HEK293 (cell line): ENCODE measurements at regions not wholly inside any gene's neighbourhood (a gene's known extent, or its start where the extent isn't known, plus 50 kb on each side); places are given as distances from the start of the nearest gene placed in this dataset.
A peak's percentile ranks its signal among the peaks of the same experiment; 100 is the strongest.

Source experiments
- CTCF ChIA-PET: fragments of 350-600 bp; formaldehyde crosslinking; extraction: SDS; loops from one replicate; lab custom pipeline; 2021; ENCODE audit warnings: antibody characterized with exemption; lab: Yijun Ruan, JAX
- POLR2A ChIA-PET: fragments of 300-600 bp; formaldehyde crosslinking; extraction: SDS; loops from one replicate; lab custom pipeline; 2020; ENCODE audit warnings: antibody characterized with exemption, inconsistent platforms; lab: Yijun Ruan, JAX
- H3K27ac ChIP-seq: fragments of 200-500 bp; sonication (Bioruptor generic); 2 replicates; pipeline ENCODE4 v1.5.1; 2014; ENCODE audit warnings: low read depth, low read length, control low read depth, inconsistent platforms; ENCODE audit errors: extremely low read depth
- H3K36me3 ChIP-seq, 2 experiments: fragments of 200-500 bp in 1 of 2; sonication (Bioruptor generic) in 1 of 2; 1 replicate in 1 of 2; 2 replicates in 1 of 2; pipeline ENCODE4 v1.5.1; 2014 to 2017; ENCODE audit warnings: inconsistent platforms in 2 of 2, low read length in 2 of 2; ENCODE audit not compliant: control insufficient read depth in 2 of 2, insufficient read depth in 1 of 2
- H3K4me1 ChIP-seq: fragments of 200-500 bp; sonication (Bioruptor generic); 2 replicates; pipeline ENCODE4 v1.5.1; 2014; ENCODE audit warnings: mild to moderate bottlenecking, low read length, inconsistent platforms; ENCODE audit not compliant: control insufficient read depth, insufficient read depth
- H3K4me3 ChIP-seq: 2 replicates; pipeline ENCODE4 v1.5.1; 2011; ENCODE audit warnings: low read depth, mild to moderate bottlenecking, control low read depth, low read length, moderate library complexity
- H3K9me3 ChIP-seq: fragments of 200-500 bp; sonication (Bioruptor generic); 2 replicates; pipeline ENCODE4 v1.5.1; 2014; ENCODE audit warnings: low read depth, low read length, inconsistent platforms; ENCODE audit not compliant: control insufficient read depth, insufficient read depth
- BCL11A ChIP-seq: fragments of 450-650 bp; formaldehyde crosslinking; IDR thresholded peaks from 2 replicates; pipeline ENCODE4 v1.5.1; 2016; ENCODE audit warnings: low read depth, missing biosample characterization, missing genetic modification characterization
- INSM2 ChIP-seq: fragments of 450-650 bp; formaldehyde crosslinking; IDR thresholded peaks from 2 replicates; pipeline ENCODE4 v1.5.1; 2016; ENCODE audit warnings: missing biosample characterization, missing genetic modification characterization
- SCRT1 ChIP-seq: fragments of 450-650 bp; formaldehyde crosslinking; IDR thresholded peaks from 2 replicates; pipeline ENCODE4 v1.5.1; 2016; ENCODE audit warnings: missing biosample characterization, missing genetic modification characterization, borderline replicate concordance
- SCRT2 ChIP-seq: fragments of 450-650 bp; formaldehyde crosslinking; IDR thresholded peaks from 2 replicates; pipeline ENCODE4 v1.5.1; 2016; ENCODE audit warnings: missing biosample characterization, missing genetic modification characterization
- SP2 ChIP-seq: fragments of 450-650 bp; formaldehyde crosslinking; IDR thresholded peaks from 2 replicates; pipeline ENCODE4 v1.5.1; 2016; ENCODE audit warnings: missing biosample characterization, missing genetic modification characterization
- ZBTB1 ChIP-seq: fragments of 450-650 bp; formaldehyde crosslinking; IDR thresholded peaks from 2 replicates; pipeline ENCODE4 v1.5.1; 2016; ENCODE audit warnings: missing biosample characterization, missing genetic modification characterization
- ZBTB21 ChIP-seq: fragments of 450-650 bp; formaldehyde crosslinking; IDR thresholded peaks from 2 replicates; pipeline ENCODE4 v1.5.1; 2017; ENCODE audit warnings: missing biosample characterization, missing genetic modification characterization
- ZFHX2 ChIP-seq: fragments of 450-650 bp; formaldehyde crosslinking; conservative IDR thresholded peaks from 2 replicates; pipeline ENCODE4 v1.5.1; 2016; ENCODE audit warnings: missing biosample characterization, missing genetic modification characterization
- ZNF140 ChIP-seq: fragments of 450-650 bp; formaldehyde crosslinking; IDR thresholded peaks from 2 replicates; pipeline ENCODE4 v1.5.1; 2016; ENCODE audit warnings: missing biosample characterization, missing genetic modification characterization
- ZNF211 ChIP-seq: fragments of 450-650 bp; formaldehyde crosslinking; IDR thresholded peaks from 2 replicates; pipeline ENCODE4 v1.5.1; 2016; ENCODE audit warnings: low read depth, missing biosample characterization, missing genetic modification characterization
- ZNF221 ChIP-seq: fragments of 450-650 bp; formaldehyde crosslinking; IDR thresholded peaks from 2 replicates; pipeline ENCODE4 v1.5.1; 2017; ENCODE audit warnings: missing biosample characterization, missing genetic modification characterization, borderline replicate concordance
- ZNF266 ChIP-seq: fragments of 450-650 bp; formaldehyde crosslinking; IDR thresholded peaks from 2 replicates; pipeline ENCODE4 v1.5.1; 2016; ENCODE audit warnings: missing biosample characterization, missing genetic modification characterization, low read depth
- ZNF274 ChIP-seq, 2 experiments: fragments of 200-500 bp in 1 of 2; fragments of 450-650 bp in 1 of 2; sonication (Bioruptor generic) in 1 of 2; formaldehyde crosslinking in 1 of 2; IDR thresholded peaks; 2 replicates each; pipeline versions ENCODE4 v1.5.1 to v1.6.1; 2014 to 2016; ENCODE audit warnings: borderline replicate concordance in 1 of 2, inconsistent platforms in 1 of 2, low read length in 1 of 2, missing biosample characterization in 1 of 2, missing genetic modification characterization in 1 of 2
- ZNF280D ChIP-seq: fragments of 450-650 bp; formaldehyde crosslinking; IDR thresholded peaks from 2 replicates; pipeline ENCODE4 v1.5.1; 2016; ENCODE audit warnings: missing biosample characterization, missing genetic modification characterization
- ZNF600 ChIP-seq: fragments of 450-650 bp; formaldehyde crosslinking; IDR thresholded peaks from 2 replicates; pipeline ENCODE4 v1.5.1; 2016; ENCODE audit warnings: missing biosample characterization, missing genetic modification characterization
- ZNF610 ChIP-seq: fragments of 450-650 bp; formaldehyde crosslinking; IDR thresholded peaks from 2 replicates; pipeline ENCODE4 v1.5.1; 2016; ENCODE audit warnings: missing biosample characterization, missing genetic modification characterization, borderline replicate concordance
- ZNF626 ChIP-seq: fragments of 450-650 bp; sonication (Bioruptor Pico); formaldehyde crosslinking; IDR thresholded peaks from 2 replicates; pipeline ENCODE4 v1.5.1; 2018; ENCODE audit warnings: missing biosample characterization, missing genetic modification characterization, inconsistent platforms
- ZNF747 ChIP-seq: fragments of 450-650 bp; formaldehyde crosslinking; IDR thresholded peaks from 2 replicates; pipeline ENCODE4 v1.5.1; 2016; ENCODE audit warnings: missing biosample characterization, missing genetic modification characterization
- ZSCAN23 ChIP-seq: fragments of 450-650 bp; formaldehyde crosslinking; IDR thresholded peaks from 2 replicates; pipeline ENCODE4 v1.5.1; 2016; ENCODE audit warnings: missing biosample characterization, missing genetic modification characterization
- ZSCAN5A ChIP-seq: fragments of 450-650 bp; formaldehyde crosslinking; IDR thresholded peaks from 2 replicates; pipeline ENCODE4 v1.5.1; 2016; ENCODE audit warnings: missing biosample characterization, missing genetic modification characterization

GRCh38 chr6:93562582-93562981 lies 143.2 kb upstream of the EPHA7 start:
- ChIA-PET POLR2A (no interaction called here), CTCF (no interaction called here)
- H3K9me3 ChIP-seq: no peaks in the 10 kb centered on the region
- H3K36me3 ChIP-seq: no peaks in the 10 kb centered on the region
- no peak overlapping the region for H3K4me3 ChIP-seq
- no peak overlapping the region for H3K27ac ChIP-seq
- H3K4me1 ChIP-seq: no peaks in the 10 kb centered on the region
- TF ChIP-seq ZBTB21 (tag by site-specific recombination): 0 out of 2 replicates have a peak, but pooled peaks have one; percentile 19
- TF ChIP-seq ZNF274 (IDR thresholded peaks at IDR 0.05; ENCODE audit: low read length): no peak
- no peak for TF ChIP-seq ZNF274 (tag by site-specific recombination; IDR thresholded peaks at IDR 0.05; ENCODE audit: borderline replicate concordance)

- H3K27ac ChIP-seq: no peak overlapping the region
- no peak for TF ChIP-seq SP2 (tag by site-specific recombination)
- TF ChIP-seq INSM2 (tag by site-specific recombination): no peak
- TF ChIP-seq ZNF610 (tag by site-specific recombination): no peak
- no peak for TF ChIP-seq ZNF626
- no peak for TF ChIP-seq ZNF266 (tag by site-specific recombination)
- no peak for TF ChIP-seq ZNF747 (tag by site-specific recombination)
- TF ChIP-seq SCRT2 (tag by site-specific recombination): no peak
- TF ChIP-seq BCL11A: no peak
- TF ChIP-seq ZNF600 (tag by site-specific recombination): no peak
- TF ChIP-seq ZSCAN23 (tag by site-specific recombination): no peak
- no peak for TF ChIP-seq ZNF211
- no peak for TF ChIP-seq ZNF140 (tag by site-specific recombination)
- TF ChIP-seq ZSCAN5A (tag by site-specific recombination): no peak
- no peak for TF ChIP-seq SCRT1 (tag by site-specific recombination)
- TF ChIP-seq ZFHX2 (tag by site-specific recombination): no peak
- TF ChIP-seq ZNF221 (tag by site-specific recombination): no peak
- no peak for TF ChIP-seq ZBTB1 (tag by site-specific recombination)
- TF ChIP-seq ZNF280D (tag by site-specific recombination): no peak
- TF ChIP-seq, all 188 proteins: peak for 0
- Histone ChIP-seq H3K9me3 (no peaks in the 10 kb centered on the region), H3K4me1 (no peaks in the 10 kb centered on the region), H3K36me3 (no peaks in the 10 kb centered on the region), H3K4me3 (no peak overlapping the region)
- ChIA-PET POLR2A (no interaction called here), CTCF (interaction anchor here (0.9 kb wide), 1 partner anchor 132 kb away, joined by 4 read pairs; no protein-coding TSS in a partner anchor)
Observed at GRCh38 chr6:93555292-93555691, 135.9 kb upstream of the EPHA7 start.
